ENCODE measurements at regions not wholly inside any gene's neighbourhood (a gene's known extent, or its start where the extent isn't known, plus 50 kb on each side); places are given as distances from the start of the nearest gene placed in this dataset.

GRCh38 chr1:166365081-166365480, 198.3 kb upstream of the FAM78B start:
- Histone ChIP-seq H2AFZ (ENCODE audit: low read depth, low read length, poor library complexity, severe bottlenecking) (no peak overlapping the region), H3K79me2 (ENCODE audit: insufficient read depth, low read length) (no peaks in the 10 kb centered on the region), H3K9me3 (ENCODE audit: control insufficient read depth in 1 of 2, insufficient read depth in 1 of 2, low read depth in 1 of 2, low read length in 2 of 2) (no peaks in the 10 kb centered on the region), H3K36me3 (ENCODE audit: control insufficient read depth in 1 of 2, insufficient read depth in 2 of 2, low read length in 2 of 2) (no peaks in the 10 kb centered on the region), H3K27me3 (ENCODE audit: insufficient read depth, low read length) (peaks cover 17% of the 10 kb centered on the region; the same call in 1 of the 2 replicates), H3K9ac (ENCODE audit: low read length) (no peak overlapping the region), H3K27ac (ENCODE audit: low read depth, low read length) (no peak overlapping the region), H3K4me1 (ENCODE audit: control insufficient read depth in 1 of 2, insufficient read depth in 2 of 2, low read length in 2 of 2) (no peaks in the 10 kb centered on the region), H4K20me1 (ENCODE audit: insufficient read depth) (no peaks in the 10 kb centered on the region), H3K4me2 (ENCODE audit: low read length) (no peak overlapping the region), H3K9me2 (ENCODE audit: insufficient read depth) (no peaks in the 10 kb centered on the region), H3K4me3 (replicated peaks in 1 of 2; ENCODE audit: low read depth in 1 of 2, low read length in 2 of 2) (no peak overlapping the region)
- no peak for ATAC-seq
- intact Hi-C loops (cut with micrococcal nuclease) = no loop called here
- TF ChIP-seq EZH2phosphoT487 (IDR thresholded peaks at IDR 0.05; ENCODE audit: borderline replicate concordance) (no peak), CTCF (IDR thresholded peaks at IDR 0.05 in 2 of 3, conservative IDR thresholded peaks at IDR 0.05 in 1 of 3; ENCODE audit: borderline replicate concordance in 1 of 3, insufficient read depth in 1 of 3, low read depth in 2 of 3, low read length in 2 of 3) (no peak), ELF1 (IDR thresholded peaks at IDR 0.05; ENCODE audit: borderline replicate concordance, low read depth) (no peak), ZNF274 (IDR thresholded peaks at IDR 0.05; ENCODE audit: low read depth, low read length) (no peak), RAD21 (IDR thresholded peaks at IDR 0.05; ENCODE audit: low read depth) (no peak), ZFX (IDR thresholded peaks at IDR 0.05) (no peak)
- CTCF ChIA-PET = no interaction called here
- RAD21 ChIA-PET (ENCODE audit: low non-redundant PET in 1 of 2, low total read pairs in 2 of 2, uncharacterized antibody in 2 of 2, unreplicated experiment in 2 of 2) = no interaction called here
- no TSS peak for BruUV-seq (replicated peaks)
- no peak for DNase-seq (ENCODE audit: low read depth, low spot score)
- POLR2A ChIA-PET = no interaction called here

- no peak overlapping the region for H3K4me3 ChIP-seq (replicated peaks in 1 of 2; ENCODE audit: low read depth in 1 of 2, low read length in 2 of 2)
- POLR2A ChIA-PET = no interaction called here
- RAD21 ChIA-PET (ENCODE audit: low non-redundant PET in 1 of 2, low total read pairs in 2 of 2, uncharacterized antibody in 2 of 2, unreplicated experiment in 2 of 2) = no interaction called here
- no peaks in the 10 kb centered on the region for H3K9me3 ChIP-seq (ENCODE audit: control insufficient read depth in 1 of 2, insufficient read depth in 1 of 2, low read depth in 1 of 2, low read length in 2 of 2)
- H4K20me1 ChIP-seq (ENCODE audit: insufficient read depth) = no peaks in the 10 kb centered on the region; the same call in 1 of the 2 replicates
- H2AFZ ChIP-seq (ENCODE audit: low read depth, low read length, poor library complexity, severe bottlenecking) = no peak overlapping the region
- CTCF ChIA-PET = no interaction called here
- no peak for ATAC-seq
- H3K79me2 ChIP-seq (ENCODE audit: insufficient read depth, low read length) = no peaks in the 10 kb centered on the region
- no peaks in the 10 kb centered on the region for H3K9me2 ChIP-seq (ENCODE audit: insufficient read depth)
- no peaks in the 10 kb centered on the region for H3K36me3 ChIP-seq (ENCODE audit: control insufficient read depth in 1 of 2, insufficient read depth in 2 of 2, low read length in 2 of 2)
- H3K4me2 ChIP-seq (ENCODE audit: low read length) = no peak overlapping the region
- no peak for DNase-seq (ENCODE audit: low read depth, low spot score)
- H3K4me1 ChIP-seq (ENCODE audit: control insufficient read depth in 1 of 2, insufficient read depth in 2 of 2, low read length in 2 of 2) = no peaks in the 10 kb centered on the region
- no peak overlapping the region for H3K9ac ChIP-seq (ENCODE audit: low read length)
- intact Hi-C loops (cut with micrococcal nuclease) = no loop called here
- no TSS peak for BruUV-seq (replicated peaks)
- no peak overlapping the region for H3K27ac ChIP-seq (ENCODE audit: low read depth, low read length)
- 0 out of 2 replicates have a peak, but pooled peaks cover 8% of the 10 kb centered on the region for H3K27me3 ChIP-seq (ENCODE audit: insufficient read depth, low read length)
- no peak for TF ChIP-seq EGR1 (IDR thresholded peaks at IDR 0.05; ENCODE audit: low read depth)
- no peak for TF ChIP-seq TCF7L2 (IDR thresholded peaks at IDR 0.05; ENCODE audit: borderline replicate concordance, extremely low read depth, insufficient read depth, insufficient read length)
- TF ChIP-seq SIN3A (IDR thresholded peaks at IDR 0.05; ENCODE audit: low read depth) = no peak
- no peak for TF ChIP-seq POLR2AphosphoS5 (IDR thresholded peaks at IDR 0.05; ENCODE audit: low read depth, low read length)
- no peak for TF ChIP-seq YY1 (IDR thresholded peaks at IDR 0.05; ENCODE audit: extremely low read depth, insufficient replicate concordance, low read depth, low read length)
- TF ChIP-seq EZH2 (IDR thresholded peaks at IDR 0.05) = no peak
- no peak for TF ChIP-seq CBX3 (IDR thresholded peaks at IDR 0.05; ENCODE audit: low read depth)
- TF ChIP-seq REST (IDR thresholded peaks at IDR 0.05; ENCODE audit: low read depth) = no peak
Measured at GRCh38 chr1:166368030-166368429, 201.2 kb upstream of the FAM78B start.
